GM12878 (cell line): ENCODE measurements at regions not wholly inside any gene's neighbourhood (a gene's known extent, or its start where the extent isn't known, plus 50 kb on each side); places are given as distances from the start of the nearest gene placed in this dataset.

ENCODE experiments used
- ATAC-seq: fragments of 200-7000 bp; cut with Tn5 transposase; 3 replicates; pipeline ENCODE4 v1.9.1; 2020; ENCODE audit warnings: mild to moderate bottlenecking, moderate library complexity
- BruUV-seq: library from RNA; stranded (reverse); fragments of 400-500 nt; replicated peaks from 2 replicates; lab custom pipeline; 2021; lab: Mats Ljungman, UMichigan
- CTCF ChIA-PET: fragments of 300-600 bp; sonication (Branson Sonifier 250); formaldehyde crosslinking; extraction: SDS; loops from one replicate; lab custom pipeline; 2021; ENCODE audit warnings: inconsistent platforms; lab: Yijun Ruan, JAX
- POLR2A ChIA-PET: fragments of 350-600 bp; formaldehyde crosslinking; extraction: SDS; loops from one replicate; lab custom pipeline; 2021; ENCODE audit warnings: inconsistent platforms; lab: Charles Lee
- RAD21 ChIA-PET: fragments of 300-600 bp; sonication (Branson Sonifier 250); formaldehyde crosslinking; loops from one replicate; lab custom pipeline; 2023; ENCODE audit warnings: antibody characterized with exemption; ENCODE audit not compliant: unreplicated experiment; lab: Charles Lee
- SMC1A ChIA-PET: fragments of 300-600 bp; sonication (Branson Sonifier 250); formaldehyde crosslinking; loops from one replicate; lab custom pipeline; 2023; ENCODE audit not compliant: unreplicated experiment, uncharacterized antibody; lab: Charles Lee
- DNase-seq: peaks from one replicate; pipeline ENCODE4 v3.0.0-alpha.2; 2011; ENCODE audit warnings: low read depth, low spot score
- FAIRE-seq: peaks from 3 replicates; lab custom pipeline; 2011; peaks lifted over from hg19 to GRCh38; lab: Jason Lieb, UNC
- H2AFZ ChIP-seq: 2 replicates; pipeline ENCODE4 v1.6.0; 2011; ENCODE audit warnings: low read depth, low read length, control low read depth; ENCODE audit not compliant: control insufficient read depth
- H3K27ac ChIP-seq: 2 replicates; pipeline ENCODE4 v1.5.1; 2011; ENCODE audit warnings: control low read depth; ENCODE audit not compliant: control insufficient read depth, insufficient read depth
- H3K27me3 ChIP-seq, 2 experiments: replicated peaks in 1 of 2; 2 replicates each; pipeline versions ENCODE4 v1.6.0 to v1.6.1; 2011; ENCODE audit warnings: low read length in 1 of 2; ENCODE audit not compliant: control insufficient read depth in 2 of 2, insufficient read depth in 2 of 2
- H3K36me3 ChIP-seq, 2 experiments: 2 replicates each; pipeline ENCODE4 v1.5.1; 2011; ENCODE audit warnings: low read length in 1 of 2; ENCODE audit not compliant: control insufficient read depth in 2 of 2, insufficient read depth in 2 of 2
- H3K4me1 ChIP-seq: 2 replicates; pipeline ENCODE4 v1.6.1; 2011; ENCODE audit warnings: mild to moderate bottlenecking, low read length, moderate library complexity, mixed read lengths; ENCODE audit not compliant: control insufficient read depth, insufficient read depth
- H3K4me2 ChIP-seq: 2 replicates; pipeline ENCODE4 v1.6.0; 2011; ENCODE audit warnings: control low read depth; ENCODE audit not compliant: control insufficient read depth, insufficient read depth
- H3K4me3 ChIP-seq: fragments of 200-600 bp; sonication (generic); 2 replicates; pipeline ENCODE4 v1.5.1; 2016
- H3K79me2 ChIP-seq: 2 replicates; pipeline ENCODE4 v1.6.0; 2011; ENCODE audit warnings: low read length; ENCODE audit not compliant: control insufficient read depth, insufficient read depth
- H3K9ac ChIP-seq: 2 replicates; pipeline ENCODE4 v1.8.0; 2011; ENCODE audit warnings: low read length, control low read depth, mixed read lengths; ENCODE audit not compliant: control insufficient read depth, insufficient read depth
- H3K9me3 ChIP-seq: replicated peaks from 3 replicates; pipeline ENCODE4 v1.5.1; 2011; ENCODE audit warnings: mild to moderate bottlenecking, low read length; ENCODE audit not compliant: control insufficient read depth, insufficient read depth
- H4K20me1 ChIP-seq: 2 replicates; pipeline ENCODE4 v1.6.0; 2011; ENCODE audit not compliant: control insufficient read depth, insufficient read depth
- BACH1 ChIP-seq: fragments of 450-650 bp; IDR thresholded peaks from 2 replicates; pipeline ENCODE4 v1.6.1; 2017; ENCODE audit warnings: mild to moderate bottlenecking, borderline replicate concordance
- FOXK2 ChIP-seq: fragments of 450-650 bp; IDR thresholded peaks from 2 replicates; pipeline ENCODE4 v1.6.1; 2017; ENCODE audit warnings: mild to moderate bottlenecking, moderate library complexity
- NFXL1 ChIP-seq: fragments of 450-650 bp; IDR thresholded peaks from 2 replicates; pipeline ENCODE4 v1.6.1; 2017; ENCODE audit warnings: antibody characterized with exemption, mild to moderate bottlenecking, borderline replicate concordance
- RUNX3 ChIP-seq: IDR thresholded peaks from 2 replicates; pipeline ENCODE4 v1.6.1; 2012; ENCODE audit warnings: low read length, inconsistent platforms
- TARDBP ChIP-seq: IDR thresholded peaks from 2 replicates; pipeline ENCODE4 v1.6.1; 2016; ENCODE audit warnings: borderline replicate concordance
- TCF7 ChIP-seq: IDR thresholded peaks from 2 replicates; pipeline ENCODE4 v1.6.1; 2014; ENCODE audit warnings: antibody characterized with exemption, borderline replicate concordance
- YBX1 ChIP-seq: fragments of 450-650 bp; IDR thresholded peaks from 2 replicates; pipeline ENCODE4 v1.6.1; 2016; ENCODE audit warnings: antibody characterized with exemption
- YY1 ChIP-seq: IDR thresholded peaks from 2 replicates; pipeline ENCODE4 v1.6.1; 2011; ENCODE audit warnings: low read depth, mild to moderate bottlenecking, low read length
- ZBTB40 ChIP-seq: fragments of 450-650 bp; IDR thresholded peaks from 2 replicates; pipeline ENCODE4 v1.6.1; 2016; ENCODE audit warnings: mild to moderate bottlenecking, moderate library complexity, borderline replicate concordance
- ZNF207 ChIP-seq: fragments of 450-650 bp; IDR thresholded peaks from 2 replicates; pipeline ENCODE4 v1.6.1; 2014; ENCODE audit warnings: antibody characterized with exemption, mild to moderate bottlenecking, borderline replicate concordance
- WGBS: methylation state at CpG from one replicate; pipeline ENCODE4 v1.1.6; 2016; ENCODE audit warnings: low lambda C conversion rate; ENCODE audit not compliant: insufficient replicate concordance, insufficient coverage; ENCODE audit errors: missing lambda C conversion rate; 5-methylcytosine and 5-hydroxymethylcytosine counted together
- in situ Hi-C: fragments of 300-500 bp; cut with MboI; formaldehyde crosslinking; loops from 9 replicates; pipeline ENCODE4 v1.14.3; 2018; ENCODE audit warnings: mixed read lengths
- intact Hi-C: fragments of 100-400 bp; cut with micrococcal nuclease; formaldehyde crosslinking; loops from one replicate; pipeline ENCODE4 v1.14.2; 2022; ENCODE audit not compliant: unreplicated experiment
- TF ChIP-seq, protein P1 (sequence below): IDR thresholded peaks from 2 replicates; pipeline ENCODE4 v1.6.1; 2011; ENCODE audit warnings: low read depth, low read length, improper control_type of control experiment, borderline replicate concordance
- TF ChIP-seq, protein P2 (sequence below): fragments of 450-650 bp; IDR thresholded peaks from 2 replicates; pipeline ENCODE4 v1.6.1; 2017; ENCODE audit warnings: borderline replicate concordance

DNA sequence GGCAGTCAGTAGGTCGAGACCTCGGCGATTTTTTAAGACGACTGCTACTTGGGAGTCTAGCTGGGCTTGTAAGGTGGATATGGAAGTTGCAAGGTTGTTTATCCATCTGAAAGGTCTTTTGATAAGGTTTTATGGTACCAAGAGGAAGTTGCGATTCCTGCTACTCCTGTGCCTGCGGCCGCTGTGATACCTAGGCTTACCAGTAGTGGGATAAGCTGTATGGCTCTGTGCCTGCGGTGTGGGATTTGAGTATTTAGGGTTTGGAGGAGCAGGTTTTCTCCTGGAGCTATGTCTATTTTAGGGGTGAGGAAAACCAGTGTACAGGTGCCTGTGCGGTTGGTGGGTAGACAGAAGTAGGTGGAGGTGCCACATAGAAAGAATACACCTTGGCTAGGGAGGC, 1059.8 kb downstream of the SI start:
- DNase-seq (no peak), FAIRE-seq (no peak), ATAC-seq (no peak)
- Histone ChIP-seq H2AFZ (no peak overlapping the region), H4K20me1 (no peaks in the 10 kb centered on the region), H3K9me3 (no peaks in the 10 kb centered on the region), H3K27ac (no peak overlapping the region), H3K4me2 (no peak overlapping the region), H3K79me2 (no peaks in the 10 kb centered on the region), H3K27me3 (no peaks in the 10 kb centered on the region), H3K9ac (no peak overlapping the region), H3K36me3 (no peaks in the 10 kb centered on the region), H3K4me3 (no peak overlapping the region), H3K4me1 (no peaks in the 10 kb centered on the region)
- ChIA-PET CTCF (no interaction called here), POLR2A (no interaction called here), SMC1A (no interaction called here), RAD21 (no interaction called here)
- intact Hi-C loops = no loop called here
- 58% methylated on average over 9 of the region's 9 CpGs for WGBS
- BruUV-seq = no TSS peak
- TF ChIP-seq YBX1 = no peak
- TF ChIP-seq, protein P1, sequence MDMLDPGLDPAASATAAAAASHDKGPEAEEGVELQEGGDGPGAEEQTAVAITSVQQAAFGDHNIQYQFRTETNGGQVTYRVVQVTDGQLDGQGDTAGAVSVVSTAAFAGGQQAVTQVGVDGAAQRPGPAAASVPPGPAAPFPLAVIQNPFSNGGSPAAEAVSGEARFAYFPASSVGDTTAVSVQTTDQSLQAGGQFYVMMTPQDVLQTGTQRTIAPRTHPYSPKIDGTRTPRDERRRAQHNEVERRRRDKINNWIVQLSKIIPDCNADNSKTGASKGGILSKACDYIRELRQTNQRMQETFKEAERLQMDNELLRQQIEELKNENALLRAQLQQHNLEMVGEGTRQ = no peak
- TF ChIP-seq ZNF207 = no peak
- TF ChIP-seq TARDBP = no peak
- in situ Hi-C loops = no loop called here

DNA sequence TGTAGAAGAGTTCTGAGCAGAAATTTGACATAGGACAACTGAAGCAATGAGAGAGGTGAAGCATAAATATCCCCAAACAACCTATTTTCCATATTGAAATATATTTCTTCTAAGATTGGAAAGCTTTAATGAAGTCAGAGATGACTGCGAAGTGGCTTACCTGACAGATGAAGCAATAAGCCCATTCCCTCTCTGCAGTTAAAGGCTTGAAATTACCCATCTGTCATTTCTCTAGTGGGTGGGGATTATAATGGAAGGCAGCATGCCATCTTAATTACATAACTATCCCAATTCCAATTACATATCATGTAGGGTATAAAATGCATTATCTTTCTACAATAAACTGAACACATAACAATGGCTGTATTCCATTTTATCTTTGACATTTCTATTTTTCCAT, 1070.5 kb downstream of the SI start:
- in situ Hi-C loops (no loop called here), intact Hi-C loops (no loop called here)
- Histone ChIP-seq H3K4me1 (no peaks in the 10 kb centered on the region), H3K27me3 (no peaks in the 10 kb centered on the region), H3K36me3 (no peaks in the 10 kb centered on the region), H3K4me2 (no peak overlapping the region), H3K9ac (no peak overlapping the region), H2AFZ (no peak overlapping the region), H3K9me3 (no peaks in the 10 kb centered on the region), H3K79me2 (no peaks in the 10 kb centered on the region), H4K20me1 (no peaks in the 10 kb centered on the region), H3K4me3 (no peak overlapping the region), H3K27ac (no peak overlapping the region)
- no peak for DNase-seq
- no peak for FAIRE-seq
- WGBS = 0% methylated on average over 1 of the region's 1 CpG
- CTCF ChIA-PET = no interaction called here
- no peak for ATAC-seq
- POLR2A ChIA-PET = no interaction called here
- BruUV-seq = no TSS peak
- RAD21 ChIA-PET = no interaction called here
- TF ChIP-seq TCF7 (no peak), FOXK2 (no peak), YY1 (no peak), RUNX3 (no peak), ZBTB40 (no peak), NFXL1 (no peak), BACH1 (no peak), TARDBP (no peak)
- TF ChIP-seq, protein P2, sequence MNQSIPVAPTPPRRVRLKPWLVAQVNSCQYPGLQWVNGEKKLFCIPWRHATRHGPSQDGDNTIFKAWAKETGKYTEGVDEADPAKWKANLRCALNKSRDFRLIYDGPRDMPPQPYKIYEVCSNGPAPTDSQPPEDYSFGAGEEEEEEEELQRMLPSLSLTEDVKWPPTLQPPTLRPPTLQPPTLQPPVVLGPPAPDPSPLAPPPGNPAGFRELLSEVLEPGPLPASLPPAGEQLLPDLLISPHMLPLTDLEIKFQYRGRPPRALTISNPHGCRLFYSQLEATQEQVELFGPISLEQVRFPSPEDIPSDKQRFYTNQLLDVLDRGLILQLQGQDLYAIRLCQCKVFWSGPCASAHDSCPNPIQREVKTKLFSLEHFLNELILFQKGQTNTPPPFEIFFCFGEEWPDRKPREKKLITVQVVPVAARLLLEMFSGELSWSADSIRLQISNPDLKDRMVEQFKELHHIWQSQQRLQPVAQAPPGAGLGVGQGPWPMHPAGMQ = no peak
- SMC1A ChIA-PET = no interaction called here
